Liver (tissue), 8 donors: ENCODE measurements at regions not wholly inside any gene's neighbourhood (a gene's known extent, or its start where the extent isn't known, plus 50 kb on each side); places are given as distances from the start of the nearest gene placed in this dataset.

Source experiments
- DNase-seq: peaks from one replicate; pipeline ENCODE4 v3.0.0-alpha.2; 2017; ENCODE audit warnings: low spot score
- H3K27ac ChIP-seq, 2 donors: one replicate each; pipeline ENCODE4 v1.7.0; 2013; ENCODE audit warnings: inconsistent platforms in 2 of 2, low read length in 2 of 2, control low read depth in 1 of 2, low read depth in 1 of 2, mild to moderate bottlenecking in 1 of 2
- H3K27me3 ChIP-seq, 4 donors: one replicate each; pipeline versions ENCODE4 v1.6.1 to v1.7.0; 2013; ENCODE audit warnings: low read length in 3 of 4, inconsistent platforms in 1 of 4, mild to moderate bottlenecking in 1 of 4, moderate library complexity in 1 of 4; ENCODE audit not compliant: control insufficient read depth in 4 of 4, insufficient read depth in 4 of 4
- H3K36me3 ChIP-seq, 4 donors: one replicate each; pipeline versions ENCODE4 v1.6.1 to v1.7.0; 2013; ENCODE audit warnings: low read length in 3 of 4, mild to moderate bottlenecking in 3 of 4, low read depth in 1 of 4, moderate library complexity in 1 of 4; ENCODE audit not compliant: control insufficient read depth in 4 of 4, insufficient read depth in 3 of 4
- H3K4me1 ChIP-seq, 4 donors: one replicate each; pipeline versions ENCODE4 v1.6.1 to v1.7.0; 2013; ENCODE audit warnings: low read length in 3 of 4, mild to moderate bottlenecking in 3 of 4, moderate library complexity in 1 of 4; ENCODE audit not compliant: control insufficient read depth in 4 of 4, insufficient read depth in 4 of 4
- H3K4me3 ChIP-seq, 3 donors: one replicate each; pipeline versions ENCODE4 v1.6.1 to v1.7.0; 2013; ENCODE audit warnings: low read length in 3 of 3, control low read depth in 1 of 3, low read depth in 1 of 3, mild to moderate bottlenecking in 1 of 3
- H3K9ac ChIP-seq, 2 donors: one replicate each; pipeline ENCODE4 v1.7.0; 2013; ENCODE audit warnings: low read length in 2 of 2, mild to moderate bottlenecking in 2 of 2, moderate library complexity in 2 of 2, control low read depth in 1 of 2, low read depth in 1 of 2
- H3K9me3 ChIP-seq, 4 donors: one replicate each; pipeline versions ENCODE4 v1.6.1 to v1.7.0; 2013; ENCODE audit warnings: low read length in 3 of 4; ENCODE audit not compliant: control insufficient read depth in 4 of 4
- EGR1 ChIP-seq, 2 donors: IDR thresholded peaks; 2 replicates each; pipeline ENCODE4 v1.6.1; 2016 to 2018; ENCODE audit warnings: antibody characterized with exemption in 2 of 2, low read depth in 2 of 2
- FOXA1 ChIP-seq: IDR thresholded peaks from 2 replicates; pipeline ENCODE4 v1.6.1; 2016; ENCODE audit warnings: antibody characterized with exemption
- FOXA2 ChIP-seq: IDR thresholded peaks from 2 replicates; pipeline ENCODE4 v1.6.1; 2016; ENCODE audit warnings: antibody characterized with exemption
- HNF4G ChIP-seq: IDR thresholded peaks from 2 replicates; pipeline ENCODE4 v1.6.1; 2016; ENCODE audit warnings: antibody characterized with exemption
- JUND ChIP-seq, 2 donors: IDR thresholded peaks; 2 replicates each; pipeline ENCODE4 v1.6.1; 2016; ENCODE audit warnings: antibody characterized with exemption in 2 of 2
- MAX ChIP-seq: IDR thresholded peaks from 2 replicates; pipeline ENCODE4 v1.6.1; 2016; ENCODE audit warnings: antibody characterized with exemption
- NR2F2 ChIP-seq: IDR thresholded peaks from 2 replicates; pipeline ENCODE4 v1.6.1; 2016; ENCODE audit warnings: antibody characterized with exemption
- RAD21 ChIP-seq, 2 donors: IDR thresholded peaks; 2 replicates each; pipeline ENCODE4 v1.6.1; 2016; ENCODE audit warnings: antibody characterized with exemption in 2 of 2, mild to moderate bottlenecking in 2 of 2
- REST ChIP-seq: IDR thresholded peaks from 2 replicates; pipeline ENCODE4 v1.6.1; 2016; ENCODE audit warnings: antibody characterized with exemption, mild to moderate bottlenecking
- SP1 ChIP-seq: IDR thresholded peaks from 2 replicates; pipeline ENCODE4 v1.6.1; 2018; ENCODE audit warnings: antibody characterized with exemption, mild to moderate bottlenecking
- TAF1 ChIP-seq: conservative IDR thresholded peaks from 2 replicates; pipeline ENCODE4 v1.6.1; 2016; ENCODE audit warnings: antibody characterized with exemption, mild to moderate bottlenecking
- WGBS: extraction: QIAGEN DNeasy Blood & Tissue Kit; methylation state at CpG from one replicate; pipeline ENCODE4 v1.1.7; 2013; 5-methylcytosine and 5-hydroxymethylcytosine counted together
- TF ChIP-seq, protein P1 (sequence below): IDR thresholded peaks from 2 replicates; pipeline ENCODE4 v1.6.1; 2016; ENCODE audit warnings: antibody characterized with exemption
- TF ChIP-seq, protein P2 (sequence below): fragments of 150-350 bp; IDR thresholded peaks from 2 replicates; pipeline ENCODE4 v1.5.1; 2017; ENCODE audit warnings: improper control_type of control experiment, low read depth, low read length; ENCODE audit not compliant: missing input control
- donor health status: healthy.
- donor health status: healthy.
- donor health status: healthy.
- donor health status: healthy.
- donor health status: healthy.

DNA sequence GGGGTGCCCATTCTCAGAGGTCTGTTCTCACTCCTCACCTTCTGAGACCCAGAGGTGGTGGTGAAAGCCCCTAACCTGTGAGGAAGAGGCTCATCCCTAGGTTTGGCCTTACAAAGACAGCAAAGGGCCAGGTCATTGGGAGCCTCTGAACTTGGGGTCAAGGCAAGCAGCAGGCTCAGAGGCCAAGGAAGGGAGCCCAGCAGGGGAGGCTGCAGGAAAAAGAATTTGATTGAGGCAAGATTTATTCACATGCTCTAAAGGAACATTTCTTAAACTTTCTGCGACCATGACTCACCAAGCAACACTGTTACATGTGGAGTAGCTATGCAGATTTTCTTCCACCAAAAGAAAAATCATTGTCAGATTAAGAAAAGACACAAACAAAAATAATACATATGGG lies 132.5 kb upstream of the SYT6 start (continued):
- TF ChIP-seq, protein P1, sequence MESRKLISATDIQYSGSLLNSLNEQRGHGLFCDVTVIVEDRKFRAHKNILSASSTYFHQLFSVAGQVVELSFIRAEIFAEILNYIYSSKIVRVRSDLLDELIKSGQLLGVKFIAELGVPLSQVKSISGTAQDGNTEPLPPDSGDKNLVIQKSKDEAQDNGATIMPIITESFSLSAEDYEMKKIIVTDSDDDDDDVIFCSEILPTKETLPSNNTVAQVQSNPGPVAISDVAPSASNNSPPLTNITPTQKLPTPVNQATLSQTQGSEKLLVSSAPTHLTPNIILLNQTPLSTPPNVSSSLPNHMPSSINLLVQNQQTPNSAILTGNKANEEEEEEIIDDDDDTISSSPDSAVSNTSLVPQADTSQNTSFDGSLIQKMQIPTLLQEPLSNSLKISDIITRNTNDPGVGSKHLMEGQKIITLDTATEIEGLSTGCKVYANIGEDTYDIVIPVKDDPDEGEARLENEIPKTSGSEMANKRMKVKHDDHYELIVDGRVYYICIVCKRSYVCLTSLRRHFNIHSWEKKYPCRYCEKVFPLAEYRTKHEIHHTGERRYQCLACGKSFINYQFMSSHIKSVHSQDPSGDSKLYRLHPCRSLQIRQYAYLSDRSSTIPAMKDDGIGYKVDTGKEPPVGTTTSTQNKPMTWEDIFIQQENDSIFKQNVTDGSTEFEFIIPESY: no peak
- TF ChIP-seq, protein P2, sequence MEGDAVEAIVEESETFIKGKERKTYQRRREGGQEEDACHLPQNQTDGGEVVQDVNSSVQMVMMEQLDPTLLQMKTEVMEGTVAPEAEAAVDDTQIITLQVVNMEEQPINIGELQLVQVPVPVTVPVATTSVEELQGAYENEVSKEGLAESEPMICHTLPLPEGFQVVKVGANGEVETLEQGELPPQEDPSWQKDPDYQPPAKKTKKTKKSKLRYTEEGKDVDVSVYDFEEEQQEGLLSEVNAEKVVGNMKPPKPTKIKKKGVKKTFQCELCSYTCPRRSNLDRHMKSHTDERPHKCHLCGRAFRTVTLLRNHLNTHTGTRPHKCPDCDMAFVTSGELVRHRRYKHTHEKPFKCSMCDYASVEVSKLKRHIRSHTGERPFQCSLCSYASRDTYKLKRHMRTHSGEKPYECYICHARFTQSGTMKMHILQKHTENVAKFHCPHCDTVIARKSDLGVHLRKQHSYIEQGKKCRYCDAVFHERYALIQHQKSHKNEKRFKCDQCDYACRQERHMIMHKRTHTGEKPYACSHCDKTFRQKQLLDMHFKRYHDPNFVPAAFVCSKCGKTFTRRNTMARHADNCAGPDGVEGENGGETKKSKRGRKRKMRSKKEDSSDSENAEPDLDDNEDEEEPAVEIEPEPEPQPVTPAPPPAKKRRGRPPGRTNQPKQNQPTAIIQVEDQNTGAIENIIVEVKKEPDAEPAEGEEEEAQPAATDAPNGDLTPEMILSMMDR: no peak
- TF ChIP-seq TAF1 (no peak), SP1 (no peak)

DNA sequence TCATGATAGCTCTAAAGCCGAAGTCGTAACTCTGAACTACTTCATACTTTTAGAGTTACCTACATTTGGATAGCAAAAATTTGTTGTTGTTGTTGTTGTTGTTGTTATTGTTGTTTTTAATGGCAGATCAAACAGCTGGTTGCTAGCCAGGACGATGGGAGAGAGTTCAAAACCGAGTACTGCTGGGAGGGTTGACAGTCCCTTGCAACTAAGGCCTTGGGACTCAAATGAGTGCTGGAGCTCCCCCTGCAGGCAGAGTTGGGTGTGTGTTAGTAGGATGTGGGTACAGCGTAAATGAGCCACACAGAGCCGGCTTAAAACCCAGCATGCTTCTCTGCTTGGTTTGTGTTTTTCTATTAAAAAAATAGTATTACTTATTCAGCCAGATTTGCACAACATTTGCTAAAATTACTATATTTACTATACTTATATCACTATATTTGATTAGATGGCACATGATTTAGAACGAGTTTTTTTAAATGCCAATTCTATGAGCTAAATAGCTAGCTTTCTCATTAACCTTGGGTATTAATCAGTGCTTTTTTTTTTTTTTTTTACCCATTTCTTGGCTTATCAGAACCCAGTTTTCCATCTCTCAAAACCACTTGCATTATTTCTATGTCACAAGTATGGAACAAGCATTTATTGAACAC lies 129.2 kb upstream of the SYT6 start:
- Histone ChIP-seq H3K4me1 (no peaks in the 10 kb centered on the region), H3K36me3 (no peaks in the 10 kb centered on the region), H3K9me3 (no peaks in the 10 kb centered on the region), H3K4me3 (no peak overlapping the region), H3K27me3 (no peaks in the 10 kb centered on the region), H3K27ac (no peak overlapping the region), H3K9ac (no peak overlapping the region)
- WGBS: 37% methylated on average over 7 of the region's 7 CpGs
- TF ChIP-seq REST (no peak), MAX (peak; percentile 16), TAF1 (no peak), NR2F2 (no peak), FOXA1 (no peak), HNF4G (no peak), RAD21 (IDR thresholded peaks at IDR 0.05) (peak; percentile 89 to 92), EGR1 (IDR thresholded peaks at IDR 0.05; ENCODE audit: low read depth in 2 of 2) (no peak), FOXA2 (no peak), JUND (IDR thresholded peaks at IDR 0.05) (no peak)
- TF ChIP-seq, protein P2: peak; percentile 90
- DNase-seq: peak; percentile 87
